Uterus (tissue), 3 donors: ENCODE measurements at regions not wholly inside any gene's neighbourhood (a gene's known extent, or its start where the extent isn't known, plus 50 kb on each side); places are given as distances from the start of the nearest gene placed in this dataset.

Experiments
- DNase-seq, 2 donors: peaks; one replicate each; pipeline ENCODE4 v3.0.0-alpha.2; 2019 to 2020
- H3K27ac ChIP-seq, 2 donors: fragments of 200-600 bp; sonication (generic); 1 replicate in 1 of 2; 2 replicates in 1 of 2; pipeline ENCODE4 v1.5.1; 2016 to 2018
- H3K27me3 ChIP-seq, 2 donors: fragments of 200-600 bp; sonication (generic); one replicate each; pipeline ENCODE4 v1.5.1; 2018 to 2019; ENCODE audit warnings: control low read depth in 1 of 2
- H3K36me3 ChIP-seq, 2 donors: fragments of 200-600 bp; sonication (generic); one replicate each; pipeline ENCODE4 v1.5.1; 2019; ENCODE audit warnings: control low read depth in 1 of 2
- H3K4me1 ChIP-seq, 2 donors: fragments of 200-600 bp; sonication (generic); one replicate each; pipeline ENCODE4 v1.5.1; 2018 to 2019; ENCODE audit warnings: control low read depth in 1 of 2
- H3K4me3 ChIP-seq, 2 donors: fragments of 200-600 bp; sonication (generic); 1 replicate in 1 of 2; 2 replicates in 1 of 2; pipeline ENCODE4 v1.5.1; 2018 to 2019; ENCODE audit warnings: mild to moderate bottlenecking in 1 of 2
- H3K9me3 ChIP-seq, 2 donors: fragments of 200-600 bp; sonication (generic); one replicate each; pipeline ENCODE4 v1.5.1; 2019; ENCODE audit warnings: control low read depth in 1 of 2
- CTCF ChIP-seq, 4 experiments: fragments of 200-600 bp in 2 of 4; fragments of 450-650 bp in 2 of 4; sonication (generic) in 2 of 4; IDR thresholded peaks; one replicate each; pipeline ENCODE4 v1.5.1; 2016 to 2019; ENCODE audit warnings: antibody characterized with exemption in 4 of 4, mild to moderate bottlenecking in 2 of 4, moderate library complexity in 1 of 4
- POLR2A ChIP-seq, 2 donors: fragments of 450-650 bp; IDR thresholded peaks; one replicate each; pipeline ENCODE4 v1.6.1; 2016; ENCODE audit warnings: antibody characterized with exemption in 2 of 2, mild to moderate bottlenecking in 1 of 2, moderate library complexity in 1 of 2
- intact Hi-C: fragments of 100-400 bp; cut with DNase I; formaldehyde crosslinking; loops from one replicate; pipeline ENCODE4 v1.15.1; 2023; ENCODE audit warnings: low total_unique reads
- donor health status: DM: yes; HTN: yes; CAD: no.

GRCh38 chr12:46452061-46452615 is 79.6 kb upstream of the SLC38A2 start:
- Histone ChIP-seq H3K9me3 (no peaks in the 10 kb centered on the region), H3K27ac (peak overlapping the region; percentile 66 to 81), H3K36me3 (no peaks in the 10 kb centered on the region), H3K4me1 (peaks cover 6% of the 10 kb centered on the region in 2 donors), H3K4me3 (no peak overlapping the region), H3K27me3 (no peaks in the 10 kb centered on the region)
- intact Hi-C loops, result loop anchor here (10.0 kb wide), 1 partner anchor 47 kb away; no protein-coding TSS in a partner anchor
- no peak for DNase-seq
- TF ChIP-seq CTCF (IDR thresholded peaks at IDR 0.05) (no peak), POLR2A (IDR thresholded peaks at IDR 0.05) (no peak)

- no peak overlapping the region for H3K4me3 ChIP-seq
- no peaks in the 10 kb centered on the region for H3K9me3 ChIP-seq
- no peak for TF ChIP-seq CTCF (IDR thresholded peaks at IDR 0.05)
- no peak for TF ChIP-seq POLR2A (IDR thresholded peaks at IDR 0.05)
- peak overlapping the region; percentile 66 to 81 for H3K27ac ChIP-seq
- H3K4me1 ChIP-seq, result peaks cover under 1 to 6% of the 10 kb centered on the region in 2 donors
- H3K36me3 ChIP-seq, result no peaks in the 10 kb centered on the region
- intact Hi-C loops, result loop anchor here (10.0 kb wide), 1 partner anchor 47 kb away; no protein-coding TSS in a partner anchor
- DNase-seq, result no peak
- no peaks in the 10 kb centered on the region for H3K27me3 ChIP-seq
These were observed 78.9 kb upstream of the SLC38A2 start for GRCh38 chr12:46451276-46452021.

- Histone ChIP-seq H3K27me3 (no peaks in the 10 kb centered on the region), H3K4me1 (peaks cover 2 to 5% of the 10 kb centered on the region in 2 donors), H3K4me3 (no peak overlapping the region), H3K27ac (peak overlapping the region; percentile 66 to 81), H3K9me3 (no peaks in the 10 kb centered on the region), H3K36me3 (no peaks in the 10 kb centered on the region)
- no peak for TF ChIP-seq CTCF (IDR thresholded peaks at IDR 0.05)
- no peak for TF ChIP-seq POLR2A (IDR thresholded peaks at IDR 0.05)
- DNase-seq, result peak; percentile 70 to 78
- intact Hi-C loops, result loop anchor here (10.0 kb wide), 1 partner anchor 46 kb away; no protein-coding TSS in a partner anchor
These were observed 77.7 kb upstream of the SLC38A2 start for GRCh38 chr12:46450279-46450748.

GRCh38 chr12:46449856-46450255 is 77.3 kb upstream of the SLC38A2 start:
- intact Hi-C loops, result loop anchor here (10.0 kb wide), 1 partner anchor 45 kb away; no protein-coding TSS in a partner anchor
- peaks cover 5 to 7% of the 10 kb centered on the region in 2 donors for H3K4me1 ChIP-seq
- H3K36me3 ChIP-seq, result no peaks in the 10 kb centered on the region
- TF ChIP-seq CTCF (IDR thresholded peaks at IDR 0.05) (no peak), POLR2A (IDR thresholded peaks at IDR 0.05) (no peak)
- no peak for DNase-seq
- H3K27ac ChIP-seq, result peak overlapping the region; percentile 66 to 81
- H3K4me3 ChIP-seq, result no peak overlapping the region
- no peaks in the 10 kb centered on the region for H3K27me3 ChIP-seq
- no peaks in the 10 kb centered on the region for H3K9me3 ChIP-seq

GRCh38 chr12:46449316-46449715 is 76.7 kb upstream of the SLC38A2 start:
- Histone ChIP-seq H3K36me3 (no peaks in the 10 kb centered on the region), H3K27me3 (no peaks in the 10 kb centered on the region), H3K9me3 (no peaks in the 10 kb centered on the region), H3K27ac (peak overlapping the region; percentile 66 to 81), H3K4me3 (no peak overlapping the region), H3K4me1 (peaks cover 5 to 7% of the 10 kb centered on the region in 2 donors)
- DNase-seq, result no peak
- TF ChIP-seq CTCF (IDR thresholded peaks at IDR 0.05) (no peak), POLR2A (IDR thresholded peaks at IDR 0.05) (no peak)
- intact Hi-C loops, result no loop called here
